ENCODE measurements at regions not wholly inside any gene's neighbourhood (a gene's known extent, or its start where the extent isn't known, plus 50 kb on each side); places are given as distances from the start of the nearest gene placed in this dataset.

DNA sequence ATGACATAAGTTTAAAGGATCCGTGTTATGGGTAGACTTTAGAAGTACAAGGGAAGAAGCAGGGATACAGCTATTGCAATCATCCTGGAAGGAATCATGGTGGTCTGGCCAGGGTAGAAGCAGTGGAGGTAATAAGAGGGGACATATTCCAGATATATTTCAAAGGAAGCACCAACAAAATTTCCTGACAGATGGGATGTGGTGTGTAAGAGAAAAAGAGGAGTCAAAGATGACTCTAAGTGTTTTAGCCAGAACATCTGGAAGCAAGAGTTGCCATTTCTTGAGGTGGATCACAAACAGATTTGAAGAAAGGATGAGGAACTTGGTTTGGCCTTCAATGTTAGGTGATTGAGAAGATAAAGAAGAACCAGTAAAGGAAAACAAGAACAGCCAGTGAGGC lies 133.1 kb upstream of the CTAGE1 start:
- in situ Hi-C loops (cut with MboI; ENCODE audit: low pct_unique_long_range_greater_than_20kb, low sequenced_read_pairs, unreplicated experiment), result loop anchor here (25.0 kb wide), 1 partner anchor 639 kb away; no protein-coding TSS in a partner anchor
- TF ChIP-seq, protein P1, sequence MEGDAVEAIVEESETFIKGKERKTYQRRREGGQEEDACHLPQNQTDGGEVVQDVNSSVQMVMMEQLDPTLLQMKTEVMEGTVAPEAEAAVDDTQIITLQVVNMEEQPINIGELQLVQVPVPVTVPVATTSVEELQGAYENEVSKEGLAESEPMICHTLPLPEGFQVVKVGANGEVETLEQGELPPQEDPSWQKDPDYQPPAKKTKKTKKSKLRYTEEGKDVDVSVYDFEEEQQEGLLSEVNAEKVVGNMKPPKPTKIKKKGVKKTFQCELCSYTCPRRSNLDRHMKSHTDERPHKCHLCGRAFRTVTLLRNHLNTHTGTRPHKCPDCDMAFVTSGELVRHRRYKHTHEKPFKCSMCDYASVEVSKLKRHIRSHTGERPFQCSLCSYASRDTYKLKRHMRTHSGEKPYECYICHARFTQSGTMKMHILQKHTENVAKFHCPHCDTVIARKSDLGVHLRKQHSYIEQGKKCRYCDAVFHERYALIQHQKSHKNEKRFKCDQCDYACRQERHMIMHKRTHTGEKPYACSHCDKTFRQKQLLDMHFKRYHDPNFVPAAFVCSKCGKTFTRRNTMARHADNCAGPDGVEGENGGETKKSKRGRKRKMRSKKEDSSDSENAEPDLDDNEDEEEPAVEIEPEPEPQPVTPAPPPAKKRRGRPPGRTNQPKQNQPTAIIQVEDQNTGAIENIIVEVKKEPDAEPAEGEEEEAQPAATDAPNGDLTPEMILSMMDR (IDR thresholded peaks at IDR 0.05; ENCODE audit: extremely low read depth, insufficient read depth, missing control alignments), result no peak
- no peak for DNase-seq (ENCODE audit: low spot score)

DNA sequence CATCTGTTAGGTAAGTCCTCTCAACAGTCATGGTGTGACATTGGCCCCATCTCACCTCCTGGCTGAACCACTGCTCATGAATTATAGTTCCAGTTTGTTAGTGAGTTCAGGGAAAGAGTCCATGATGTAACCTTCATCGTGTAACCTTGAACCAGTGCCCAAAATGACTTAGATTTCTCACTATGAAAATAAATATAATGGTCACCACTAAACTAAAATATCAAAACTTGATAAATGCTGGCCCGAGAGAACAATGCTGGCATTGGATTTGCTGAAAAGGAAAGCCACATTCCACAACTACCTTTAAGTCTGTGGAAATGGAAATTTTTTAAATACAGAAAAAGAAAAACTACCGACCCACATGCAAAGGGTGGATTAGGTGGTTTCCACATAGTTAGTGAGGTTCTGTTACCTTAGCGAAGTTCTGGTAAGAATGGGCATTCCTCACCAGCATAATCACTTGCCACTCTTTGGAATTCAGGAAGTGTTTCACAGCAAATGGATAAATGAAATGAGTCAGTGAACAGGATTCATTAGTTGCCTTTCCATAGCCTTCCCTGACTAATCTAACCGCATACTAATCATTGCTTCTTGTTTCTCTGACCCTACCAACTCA lies 133.9 kb upstream of the CTAGE1 start:
- TF ChIP-seq, protein P1 (IDR thresholded peaks at IDR 0.05; ENCODE audit: extremely low read depth, insufficient read depth, missing control alignments), result no peak
- no peak for DNase-seq (ENCODE audit: low spot score)
- in situ Hi-C loops (cut with MboI; ENCODE audit: low pct_unique_long_range_greater_than_20kb, low sequenced_read_pairs, unreplicated experiment), result loop anchor here (25.0 kb wide), 1 partner anchor 639 kb away; no protein-coding TSS in a partner anchor

DNA sequence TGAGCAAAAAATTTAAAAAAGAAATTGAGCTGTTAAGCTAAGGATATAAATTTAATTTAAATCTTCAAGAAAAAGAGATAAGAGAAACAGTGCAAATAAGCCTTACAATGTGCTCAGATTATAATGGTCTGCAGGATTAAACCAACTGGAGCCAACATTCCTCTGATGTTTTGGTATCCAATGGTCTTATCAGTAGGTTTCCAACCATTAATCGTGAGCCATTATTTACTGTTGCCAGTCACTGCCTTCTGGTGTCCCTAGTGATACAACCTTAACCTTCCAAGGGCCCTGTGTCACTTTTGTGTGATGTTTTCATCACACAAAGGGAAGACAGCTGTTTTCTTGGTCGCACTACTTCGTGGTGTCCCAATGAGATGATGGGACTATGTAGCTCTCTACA lies 134.5 kb upstream of the CTAGE1 start:
- in situ Hi-C loops (cut with MboI; ENCODE audit: low pct_unique_long_range_greater_than_20kb, low sequenced_read_pairs, unreplicated experiment), result loop anchor here (25.0 kb wide), 1 partner anchor 640 kb away; no protein-coding TSS in a partner anchor
- TF ChIP-seq, protein P1 (IDR thresholded peaks at IDR 0.05; ENCODE audit: extremely low read depth, insufficient read depth, missing control alignments), result no peak
- DNase-seq (ENCODE audit: low spot score), result no peak

DNA sequence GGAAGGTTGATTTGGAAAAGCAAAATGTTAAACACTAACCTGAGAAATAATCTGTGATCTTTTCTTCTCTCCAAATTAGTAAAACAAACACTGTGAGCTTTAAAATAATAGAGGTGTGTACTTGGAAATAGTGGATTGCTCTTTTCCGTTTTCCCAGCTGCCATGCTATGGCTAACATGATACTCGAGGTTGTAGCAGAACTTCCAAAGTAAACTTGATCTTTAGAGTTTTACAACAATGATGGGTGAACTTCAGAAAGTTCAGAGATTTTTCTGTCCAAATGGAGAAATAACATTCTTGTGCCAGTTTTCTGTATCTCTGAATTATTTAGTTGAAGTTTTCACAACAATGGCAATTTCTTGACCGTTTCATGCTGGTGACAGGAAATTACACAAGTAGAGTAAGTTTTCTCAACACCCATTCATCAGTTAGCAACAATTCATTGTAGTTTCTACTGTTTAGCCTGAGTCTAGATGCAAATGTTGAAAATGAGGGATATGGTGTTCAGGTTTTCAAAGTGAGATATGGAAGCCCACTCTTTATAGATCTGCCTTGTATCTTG lies 135.3 kb upstream of the CTAGE1 start:
- TF ChIP-seq, protein P1 (IDR thresholded peaks at IDR 0.05; ENCODE audit: extremely low read depth, insufficient read depth, missing control alignments), result no peak
- in situ Hi-C loops (cut with MboI; ENCODE audit: low pct_unique_long_range_greater_than_20kb, low sequenced_read_pairs, unreplicated experiment), result loop anchor here (25.0 kb wide), 1 partner anchor 641 kb away; no protein-coding TSS in a partner anchor
- DNase-seq (ENCODE audit: low spot score), result no peak

DNA sequence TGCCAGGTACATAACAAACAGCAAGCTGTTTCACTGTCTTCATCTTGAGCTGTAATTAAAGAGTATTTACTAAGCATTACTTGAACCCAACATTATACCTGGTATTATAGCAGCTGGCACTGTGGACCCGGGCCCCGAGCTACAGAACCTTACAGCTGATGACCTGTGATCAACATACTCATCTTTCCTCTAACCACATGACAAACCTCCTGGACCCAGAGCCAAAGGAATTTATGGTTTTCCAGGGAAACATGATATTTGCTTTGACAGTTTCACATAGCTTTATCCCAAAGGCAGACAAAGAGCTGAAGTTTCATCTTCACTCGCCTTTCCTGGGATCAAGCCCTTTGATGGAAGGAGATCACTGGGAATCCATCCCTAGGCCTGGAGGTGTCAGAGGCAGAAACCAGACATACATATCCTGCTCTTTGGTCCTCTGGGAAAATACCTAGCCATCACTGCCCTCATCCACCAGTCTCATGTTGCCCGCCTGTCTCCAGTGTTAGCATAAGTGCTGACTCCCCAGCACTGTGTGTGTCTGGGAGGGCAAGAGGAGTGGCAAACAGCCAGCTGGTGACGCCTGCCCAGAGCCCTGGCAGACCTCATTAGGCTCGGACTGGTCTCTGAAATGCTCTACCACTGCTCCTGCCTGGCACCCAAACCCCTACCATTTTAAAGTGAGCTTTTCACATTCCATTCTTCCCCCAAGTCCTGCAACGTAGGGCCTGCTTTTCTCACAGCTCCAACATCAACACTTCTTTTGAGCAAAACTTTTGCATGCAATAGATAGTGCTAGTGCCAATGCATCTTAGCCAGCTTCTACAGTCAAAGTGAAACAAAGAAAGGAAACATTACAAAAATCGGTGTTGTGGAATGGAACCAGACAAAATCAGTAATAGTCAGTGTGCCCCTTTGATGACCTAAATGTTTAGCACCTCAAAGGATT lies 138.8 kb upstream of the CTAGE1 start:
- no peak for DNase-seq (ENCODE audit: low spot score)
- in situ Hi-C loops (cut with MboI; ENCODE audit: low pct_unique_long_range_greater_than_20kb, low sequenced_read_pairs, unreplicated experiment), result loop anchor here (25.0 kb wide), 1 partner anchor 644 kb away; no protein-coding TSS in a partner anchor
- TF ChIP-seq, protein P1 (IDR thresholded peaks at IDR 0.05; ENCODE audit: extremely low read depth, insufficient read depth, missing control alignments), result no peak
